ENCODE measurements at regions not wholly inside any gene's neighbourhood (a gene's known extent, or its start where the extent isn't known, plus 50 kb on each side); places are given as distances from the start of the nearest gene placed in this dataset.

DNA sequence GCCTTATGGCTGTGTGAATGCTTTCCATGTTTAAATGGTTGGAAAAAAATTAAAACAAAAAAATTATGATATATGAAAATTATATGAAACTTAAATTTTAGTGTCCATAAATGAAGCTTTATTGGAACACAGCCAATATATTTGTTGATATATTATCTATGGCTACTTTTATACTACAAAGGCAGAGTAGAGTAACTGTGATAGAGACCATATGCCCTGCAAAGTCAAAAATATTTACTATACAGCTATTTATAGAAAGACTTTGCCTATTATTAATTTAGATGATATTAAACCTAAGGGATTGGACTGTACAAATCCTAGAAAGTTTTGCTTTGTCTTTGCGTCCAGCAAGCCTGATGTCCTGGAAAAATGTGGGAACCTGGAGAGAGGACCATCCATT lies 518.3 kb upstream of the JAG1 start:
- H3K36me3 Mint-ChIP-seq (ENCODE audit: low read depth) = no peaks in the 10 kb centered on the region
- no peaks in the 10 kb centered on the region for H3K4me1 Mint-ChIP-seq (ENCODE audit: low read depth)
- no peak for DNase-seq
- ATAC-seq (ENCODE audit: poor library complexity) = no peak
- H3K27me3 Mint-ChIP-seq = no peaks in the 10 kb centered on the region
- Histone ChIP-seq H3K27me3 (ENCODE audit: control insufficient read depth in 1 of 2, insufficient read depth in 2 of 2, low read length in 2 of 2) (no peaks in the 10 kb centered on the region), H3K4me3 (ENCODE audit: low read length) (no peak overlapping the region), H3K4me1 (ENCODE audit: insufficient read depth, low read length) (no peaks in the 10 kb centered on the region), H3K36me3 (ENCODE audit: insufficient read depth, low read length) (no peaks in the 10 kb centered on the region), H3K27ac (ENCODE audit: low read depth in 1 of 2, low read length in 2 of 2) (no peak overlapping the region), H3K9me3 (ENCODE audit: control insufficient read depth in 1 of 2, insufficient read depth in 1 of 2, low read length in 2 of 2) (peaks cover 0 to 3% of the 10 kb centered on the region in 2 experiments)
- H3K9me3 Mint-ChIP-seq = no peaks in the 10 kb centered on the region
- no peak overlapping the region for H3K27ac Mint-ChIP-seq
- intact Hi-C loops (cut with DNase I, micrococcal nuclease) = no loop called here
- ChIA-PET CTCF (no interaction called here), POLR2A (no interaction called here)
- H3K4me3 Mint-ChIP-seq = no peak overlapping the region
- TF ChIP-seq, protein P1, sequence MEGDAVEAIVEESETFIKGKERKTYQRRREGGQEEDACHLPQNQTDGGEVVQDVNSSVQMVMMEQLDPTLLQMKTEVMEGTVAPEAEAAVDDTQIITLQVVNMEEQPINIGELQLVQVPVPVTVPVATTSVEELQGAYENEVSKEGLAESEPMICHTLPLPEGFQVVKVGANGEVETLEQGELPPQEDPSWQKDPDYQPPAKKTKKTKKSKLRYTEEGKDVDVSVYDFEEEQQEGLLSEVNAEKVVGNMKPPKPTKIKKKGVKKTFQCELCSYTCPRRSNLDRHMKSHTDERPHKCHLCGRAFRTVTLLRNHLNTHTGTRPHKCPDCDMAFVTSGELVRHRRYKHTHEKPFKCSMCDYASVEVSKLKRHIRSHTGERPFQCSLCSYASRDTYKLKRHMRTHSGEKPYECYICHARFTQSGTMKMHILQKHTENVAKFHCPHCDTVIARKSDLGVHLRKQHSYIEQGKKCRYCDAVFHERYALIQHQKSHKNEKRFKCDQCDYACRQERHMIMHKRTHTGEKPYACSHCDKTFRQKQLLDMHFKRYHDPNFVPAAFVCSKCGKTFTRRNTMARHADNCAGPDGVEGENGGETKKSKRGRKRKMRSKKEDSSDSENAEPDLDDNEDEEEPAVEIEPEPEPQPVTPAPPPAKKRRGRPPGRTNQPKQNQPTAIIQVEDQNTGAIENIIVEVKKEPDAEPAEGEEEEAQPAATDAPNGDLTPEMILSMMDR (IDR thresholded peaks at IDR 0.05) = no peak

DNA sequence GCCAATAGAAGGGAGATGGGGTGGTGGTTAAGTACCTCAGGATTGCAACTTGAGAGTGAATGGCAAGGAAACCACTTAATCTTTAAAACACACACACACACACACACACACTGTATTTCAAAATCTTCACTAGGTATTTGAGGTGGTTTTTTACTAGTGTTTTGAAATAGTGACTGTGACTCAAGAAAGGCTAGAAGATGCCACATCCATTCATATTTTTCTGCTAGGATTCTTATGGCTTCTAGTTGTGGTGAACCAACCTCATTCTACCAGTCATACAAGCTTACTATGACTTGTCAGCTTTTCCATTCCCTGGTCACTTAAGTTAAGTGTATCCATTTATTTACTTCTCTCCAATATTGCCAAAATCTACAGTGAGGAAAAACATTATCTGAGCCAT lies 519.4 kb upstream of the JAG1 start:
- no peak overlapping the region for H3K4me3 ChIP-seq (ENCODE audit: low read length)
- intact Hi-C loops (cut with DNase I, micrococcal nuclease) = no loop called here
- H3K9me3 ChIP-seq (ENCODE audit: control insufficient read depth in 1 of 2, insufficient read depth in 1 of 2, low read length in 2 of 2) = peaks cover 0 to 3% of the 10 kb centered on the region in 2 experiments
- ChIA-PET CTCF (no interaction called here), POLR2A (no interaction called here)
- Mint-ChIP-seq H3K27ac (no peak overlapping the region), H3K4me1 (ENCODE audit: low read depth) (no peaks in the 10 kb centered on the region), H3K9me3 (no peaks in the 10 kb centered on the region), H3K27me3 (no peaks in the 10 kb centered on the region), H3K4me3 (no peak overlapping the region), H3K36me3 (ENCODE audit: low read depth) (no peaks in the 10 kb centered on the region)
- no peak for ATAC-seq (ENCODE audit: poor library complexity)
- TF ChIP-seq, protein P1 (IDR thresholded peaks at IDR 0.05) = no peak
- no peaks in the 10 kb centered on the region for H3K27me3 ChIP-seq (ENCODE audit: control insufficient read depth in 1 of 2, insufficient read depth in 2 of 2, low read length in 2 of 2)
- H3K4me1 ChIP-seq (ENCODE audit: insufficient read depth, low read length) = no peaks in the 10 kb centered on the region
- DNase-seq = no peak
- no peaks in the 10 kb centered on the region for H3K36me3 ChIP-seq (ENCODE audit: insufficient read depth, low read length)
- no peak overlapping the region for H3K27ac ChIP-seq (ENCODE audit: low read depth in 1 of 2, low read length in 2 of 2)

DNA sequence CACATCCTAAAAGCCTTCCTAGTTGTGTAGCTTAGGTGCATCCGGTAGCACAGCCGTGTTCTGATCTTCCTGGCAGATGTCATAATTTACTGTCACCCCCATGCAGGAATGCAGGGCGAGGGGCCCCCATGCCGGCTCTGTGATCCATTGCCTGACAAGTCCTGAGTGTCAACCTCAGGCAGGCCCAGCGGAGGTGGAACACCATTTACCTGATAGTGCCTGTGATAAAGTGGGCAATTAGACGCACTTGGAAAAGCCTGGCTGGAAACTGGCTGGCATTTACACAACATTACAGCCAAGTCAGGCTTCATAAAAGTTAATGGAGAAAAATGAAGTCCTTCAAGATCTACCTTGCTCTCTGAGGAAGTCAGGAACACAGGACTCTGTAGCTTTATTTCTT lies 521.4 kb upstream of the JAG1 start:
- CTCF ChIA-PET = no interaction called here
- no peaks in the 10 kb centered on the region for H3K27me3 ChIP-seq (ENCODE audit: control insufficient read depth in 1 of 2, insufficient read depth in 2 of 2, low read length in 2 of 2)
- no peak overlapping the region for H3K4me3 Mint-ChIP-seq
- no peak overlapping the region for H3K27ac ChIP-seq (ENCODE audit: low read depth in 1 of 2, low read length in 2 of 2)
- peaks cover 0 to 3% of the 10 kb centered on the region in 2 experiments for H3K9me3 ChIP-seq (ENCODE audit: control insufficient read depth in 1 of 2, insufficient read depth in 1 of 2, low read length in 2 of 2)
- intact Hi-C loops (cut with DNase I, micrococcal nuclease) = no loop called here
- H3K36me3 Mint-ChIP-seq (ENCODE audit: low read depth) = no peaks in the 10 kb centered on the region
- no peak for DNase-seq
- H3K27me3 Mint-ChIP-seq = no peaks in the 10 kb centered on the region
- H3K36me3 ChIP-seq (ENCODE audit: insufficient read depth, low read length) = no peaks in the 10 kb centered on the region
- TF ChIP-seq, protein P1 (IDR thresholded peaks at IDR 0.05) = no peak
- no peaks in the 10 kb centered on the region for H3K4me1 ChIP-seq (ENCODE audit: insufficient read depth, low read length)
- no peaks in the 10 kb centered on the region for H3K4me1 Mint-ChIP-seq (ENCODE audit: low read depth)
- H3K9me3 Mint-ChIP-seq = no peaks in the 10 kb centered on the region
- POLR2A ChIA-PET = no interaction called here
- H3K4me3 ChIP-seq (ENCODE audit: low read length) = no peak overlapping the region
- H3K27ac Mint-ChIP-seq = no peak overlapping the region
- ATAC-seq (ENCODE audit: poor library complexity) = no peak

Data from CD4-positive, alpha-beta T cell (primary cell).